WTC11 (cell line): ENCODE measurements at regions not wholly inside any gene's neighbourhood (a gene's known extent, or its start where the extent isn't known, plus 50 kb on each side); places are given as distances from the start of the nearest gene placed in this dataset.

Experiments used
- ATF3 ChIP-seq: sonication (generic); formaldehyde crosslinking; conservative IDR thresholded peaks from 2 replicates; pipeline ENCODE4 v1.8.1; 2022; ENCODE audit warnings: mild to moderate bottlenecking, missing genetic modification reagents
- RELA ChIP-seq: sonication (generic); formaldehyde crosslinking; IDR thresholded peaks from 2 replicates; pipeline ENCODE4 v1.8.1; 2022; ENCODE audit warnings: missing genetic modification reagents, mild to moderate bottlenecking, borderline replicate concordance
- ZNF232 ChIP-seq: sonication (generic); formaldehyde crosslinking; IDR thresholded peaks from 2 replicates; pipeline ENCODE4 v1.8.0; 2022; ENCODE audit warnings: mild to moderate bottlenecking, missing genetic modification reagents
- TF ChIP-seq, protein P1 (sequence below): sonication (generic); formaldehyde crosslinking; IDR thresholded peaks from 2 replicates; pipeline ENCODE4 v1.8.1; 2023; ENCODE audit warnings: mild to moderate bottlenecking, missing genetic modification reagents, borderline replicate concordance
- TF ChIP-seq, protein P2 (sequence below): fragments of 200-600 bp; IDR thresholded peaks from 2 replicates; pipeline ENCODE4 v1.8.0; 2022; ENCODE audit warnings: antibody characterized with exemption
- TF ChIP-seq, protein P3 (sequence below): sonication (generic); formaldehyde crosslinking; IDR thresholded peaks from 2 replicates; pipeline ENCODE4 v1.8.0; 2022; ENCODE audit warnings: mild to moderate bottlenecking, missing genetic modification reagents
- TF ChIP-seq, protein P4 (sequence below): sonication (generic); formaldehyde crosslinking; IDR thresholded peaks from 2 replicates; pipeline ENCODE4 v1.8.1; 2022; ENCODE audit warnings: low read depth, mild to moderate bottlenecking, moderate library complexity, missing genetic modification reagents, borderline replicate concordance

GRCh38 chr12:92629349-92630065 is 73.3 kb upstream of the PLEKHG7 start:
- TF ChIP-seq, protein P1, sequence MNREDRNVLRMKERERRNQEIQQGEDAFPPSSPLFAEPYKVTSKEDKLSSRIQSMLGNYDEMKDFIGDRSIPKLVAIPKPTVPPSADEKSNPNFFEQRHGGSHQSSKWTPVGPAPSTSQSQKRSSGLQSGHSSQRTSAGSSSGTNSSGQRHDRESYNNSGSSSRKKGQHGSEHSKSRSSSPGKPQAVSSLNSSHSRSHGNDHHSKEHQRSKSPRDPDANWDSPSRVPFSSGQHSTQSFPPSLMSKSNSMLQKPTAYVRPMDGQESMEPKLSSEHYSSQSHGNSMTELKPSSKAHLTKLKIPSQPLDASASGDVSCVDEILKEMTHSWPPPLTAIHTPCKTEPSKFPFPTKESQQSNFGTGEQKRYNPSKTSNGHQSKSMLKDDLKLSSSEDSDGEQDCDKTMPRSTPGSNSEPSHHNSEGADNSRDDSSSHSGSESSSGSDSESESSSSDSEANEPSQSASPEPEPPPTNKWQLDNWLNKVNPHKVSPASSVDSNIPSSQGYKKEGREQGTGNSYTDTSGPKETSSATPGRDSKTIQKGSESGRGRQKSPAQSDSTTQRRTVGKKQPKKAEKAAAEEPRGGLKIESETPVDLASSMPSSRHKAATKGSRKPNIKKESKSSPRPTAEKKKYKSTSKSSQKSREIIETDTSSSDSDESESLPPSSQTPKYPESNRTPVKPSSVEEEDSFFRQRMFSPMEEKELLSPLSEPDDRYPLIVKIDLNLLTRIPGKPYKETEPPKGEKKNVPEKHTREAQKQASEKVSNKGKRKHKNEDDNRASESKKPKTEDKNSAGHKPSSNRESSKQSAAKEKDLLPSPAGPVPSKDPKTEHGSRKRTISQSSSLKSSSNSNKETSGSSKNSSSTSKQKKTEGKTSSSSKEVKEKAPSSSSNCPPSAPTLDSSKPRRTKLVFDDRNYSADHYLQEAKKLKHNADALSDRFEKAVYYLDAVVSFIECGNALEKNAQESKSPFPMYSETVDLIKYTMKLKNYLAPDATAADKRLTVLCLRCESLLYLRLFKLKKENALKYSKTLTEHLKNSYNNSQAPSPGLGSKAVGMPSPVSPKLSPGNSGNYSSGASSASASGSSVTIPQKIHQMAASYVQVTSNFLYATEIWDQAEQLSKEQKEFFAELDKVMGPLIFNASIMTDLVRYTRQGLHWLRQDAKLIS (CRISPR knock-in tag): no peak
- TF ChIP-seq, protein P2, sequence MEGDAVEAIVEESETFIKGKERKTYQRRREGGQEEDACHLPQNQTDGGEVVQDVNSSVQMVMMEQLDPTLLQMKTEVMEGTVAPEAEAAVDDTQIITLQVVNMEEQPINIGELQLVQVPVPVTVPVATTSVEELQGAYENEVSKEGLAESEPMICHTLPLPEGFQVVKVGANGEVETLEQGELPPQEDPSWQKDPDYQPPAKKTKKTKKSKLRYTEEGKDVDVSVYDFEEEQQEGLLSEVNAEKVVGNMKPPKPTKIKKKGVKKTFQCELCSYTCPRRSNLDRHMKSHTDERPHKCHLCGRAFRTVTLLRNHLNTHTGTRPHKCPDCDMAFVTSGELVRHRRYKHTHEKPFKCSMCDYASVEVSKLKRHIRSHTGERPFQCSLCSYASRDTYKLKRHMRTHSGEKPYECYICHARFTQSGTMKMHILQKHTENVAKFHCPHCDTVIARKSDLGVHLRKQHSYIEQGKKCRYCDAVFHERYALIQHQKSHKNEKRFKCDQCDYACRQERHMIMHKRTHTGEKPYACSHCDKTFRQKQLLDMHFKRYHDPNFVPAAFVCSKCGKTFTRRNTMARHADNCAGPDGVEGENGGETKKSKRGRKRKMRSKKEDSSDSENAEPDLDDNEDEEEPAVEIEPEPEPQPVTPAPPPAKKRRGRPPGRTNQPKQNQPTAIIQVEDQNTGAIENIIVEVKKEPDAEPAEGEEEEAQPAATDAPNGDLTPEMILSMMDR: no peak
- TF ChIP-seq RELA (no peak), ATF3 (no peak), ZNF232 (CRISPR knock-in tag) (no peak)
- TF ChIP-seq, protein P3, sequence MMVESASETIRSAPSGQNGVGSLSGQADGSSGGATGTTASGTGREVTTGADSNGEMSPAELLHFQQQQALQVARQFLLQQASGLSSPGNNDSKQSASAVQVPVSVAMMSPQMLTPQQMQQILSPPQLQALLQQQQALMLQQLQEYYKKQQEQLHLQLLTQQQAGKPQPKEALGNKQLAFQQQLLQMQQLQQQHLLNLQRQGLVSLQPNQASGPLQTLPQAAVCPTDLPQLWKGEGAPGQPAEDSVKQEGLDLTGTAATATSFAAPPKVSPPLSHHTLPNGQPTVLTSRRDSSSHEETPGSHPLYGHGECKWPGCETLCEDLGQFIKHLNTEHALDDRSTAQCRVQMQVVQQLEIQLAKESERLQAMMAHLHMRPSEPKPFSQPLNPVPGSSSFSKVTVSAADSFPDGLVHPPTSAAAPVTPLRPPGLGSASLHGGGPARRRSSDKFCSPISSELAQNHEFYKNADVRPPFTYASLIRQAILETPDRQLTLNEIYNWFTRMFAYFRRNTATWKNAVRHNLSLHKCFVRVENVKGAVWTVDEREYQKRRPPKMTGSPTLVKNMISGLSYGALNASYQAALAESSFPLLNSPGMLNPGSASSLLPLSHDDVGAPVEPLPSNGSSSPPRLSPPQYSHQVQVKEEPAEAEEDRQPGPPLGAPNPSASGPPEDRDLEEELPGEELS: no peak
- TF ChIP-seq, protein P4, sequence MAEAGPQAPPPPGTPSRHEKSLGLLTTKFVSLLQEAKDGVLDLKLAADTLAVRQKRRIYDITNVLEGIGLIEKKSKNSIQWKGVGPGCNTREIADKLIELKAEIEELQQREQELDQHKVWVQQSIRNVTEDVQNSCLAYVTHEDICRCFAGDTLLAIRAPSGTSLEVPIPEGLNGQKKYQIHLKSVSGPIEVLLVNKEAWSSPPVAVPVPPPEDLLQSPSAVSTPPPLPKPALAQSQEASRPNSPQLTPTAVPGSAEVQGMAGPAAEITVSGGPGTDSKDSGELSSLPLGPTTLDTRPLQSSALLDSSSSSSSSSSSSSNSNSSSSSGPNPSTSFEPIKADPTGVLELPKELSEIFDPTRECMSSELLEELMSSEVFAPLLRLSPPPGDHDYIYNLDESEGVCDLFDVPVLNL (CRISPR knock-in tag): no peak
